IPS-15b (cell line): ENCODE measurements at regions not wholly inside any gene's neighbourhood (a gene's known extent, or its start where the extent isn't known, plus 50 kb on each side); places are given as distances from the start of the nearest gene placed in this dataset.
"Not testable (repeated sequence)": the region's sequence is repeated elsewhere in the genome, so short reads cannot be mapped to it uniquely, and the experiment has no call there.

Source experiments
- H3K27me3 ChIP-seq: one replicate; pipeline ENCODE4 v1.6.1; 2013; ENCODE audit warnings: low read length; ENCODE audit not compliant: control insufficient read depth, insufficient read depth
- H3K36me3 ChIP-seq: one replicate; pipeline ENCODE4 v1.6.1; 2013; ENCODE audit warnings: low read length; ENCODE audit not compliant: control insufficient read depth, insufficient read depth
- H3K4me1 ChIP-seq: one replicate; pipeline ENCODE4 v1.6.1; 2013; ENCODE audit warnings: mild to moderate bottlenecking, low read length; ENCODE audit not compliant: control insufficient read depth, insufficient read depth
- H3K4me3 ChIP-seq: one replicate; pipeline ENCODE4 v1.5.1; 2013; ENCODE audit warnings: low read depth, low read length
- H3K9ac ChIP-seq: one replicate; pipeline ENCODE4 v1.6.1; 2013; ENCODE audit warnings: low read depth, mild to moderate bottlenecking, low read length
- H3K9me3 ChIP-seq: one replicate; pipeline ENCODE4 v1.6.1; 2013; ENCODE audit warnings: mild to moderate bottlenecking, low read length; ENCODE audit not compliant: control insufficient read depth, insufficient read depth

DNA sequence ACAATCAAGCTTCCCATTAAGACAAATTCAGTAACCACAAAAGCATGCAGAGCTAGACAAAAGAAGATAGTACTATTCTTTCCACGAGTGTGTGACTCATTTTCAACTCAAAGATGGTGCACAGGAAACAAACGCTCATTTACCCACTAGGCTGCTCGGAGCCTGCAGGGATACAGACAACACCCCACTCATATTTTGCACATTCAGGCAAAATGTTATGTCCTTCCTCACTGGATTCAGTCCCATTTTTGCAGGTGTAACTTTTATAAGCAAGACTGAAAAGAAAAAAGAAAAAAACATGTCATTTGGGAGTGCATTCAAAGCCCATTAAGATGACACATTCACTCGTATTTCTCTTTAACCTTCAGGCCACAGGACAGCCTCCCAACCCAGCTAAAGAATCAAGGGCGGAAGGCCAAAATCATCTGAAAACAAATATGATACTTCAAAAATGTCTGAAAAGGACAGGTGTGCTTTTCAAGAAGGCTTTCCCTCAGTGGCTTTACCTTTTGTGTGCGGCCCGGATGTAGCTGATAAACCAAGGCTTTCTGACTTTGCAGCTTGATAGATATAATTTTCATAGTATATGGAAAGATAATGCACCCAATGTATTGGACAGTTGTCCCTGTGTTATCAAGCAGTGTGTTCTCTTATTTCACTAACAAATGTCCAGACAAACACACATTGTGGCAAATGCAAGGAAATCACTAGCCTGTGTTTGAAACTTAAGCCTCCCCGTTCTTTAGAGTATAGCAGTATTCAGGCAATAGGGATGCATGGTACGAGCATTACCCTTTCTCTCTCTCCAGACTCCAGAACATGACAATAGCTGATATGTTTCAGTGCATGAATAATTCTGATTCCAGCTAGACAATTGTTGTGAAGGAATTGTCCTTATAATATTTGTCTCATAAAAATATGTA lies 147.8 kb upstream of the KRR1 start:
- H3K9me3 ChIP-seq = no peaks in the 10 kb centered on the region
- H3K36me3 ChIP-seq = no peaks in the 10 kb centered on the region
- no peak overlapping the region for H3K4me3 ChIP-seq
- no peaks in the 10 kb centered on the region for H3K27me3 ChIP-seq
- no peaks in the 10 kb centered on the region for H3K4me1 ChIP-seq
- no peak overlapping the region for H3K9ac ChIP-seq

DNA sequence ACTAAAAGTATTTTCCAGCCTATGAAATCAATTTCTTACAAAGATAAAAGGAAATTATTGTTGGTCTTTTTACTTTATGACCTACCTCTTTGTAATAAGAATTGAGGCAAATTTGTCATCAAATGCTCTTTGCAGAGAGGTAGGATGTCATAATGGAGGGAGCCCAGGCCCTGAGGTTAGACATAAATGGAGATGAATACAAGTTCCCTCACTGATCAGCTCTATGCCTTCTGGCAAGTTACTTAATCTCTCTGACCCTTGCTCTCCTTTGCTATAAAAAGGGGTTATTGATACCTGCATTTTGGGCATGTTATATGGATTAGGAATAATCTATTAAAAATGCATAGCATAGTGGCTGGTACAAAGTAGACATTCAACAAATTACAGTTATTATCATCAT lies 146.9 kb upstream of the KRR1 start:
- Histone ChIP-seq H3K9me3 (no peaks in the 10 kb centered on the region), H3K9ac (no peak overlapping the region), H3K27me3 (no peaks in the 10 kb centered on the region), H3K4me3 (no peak overlapping the region), H3K4me1 (no peaks in the 10 kb centered on the region), H3K36me3 (no peaks in the 10 kb centered on the region)

DNA sequence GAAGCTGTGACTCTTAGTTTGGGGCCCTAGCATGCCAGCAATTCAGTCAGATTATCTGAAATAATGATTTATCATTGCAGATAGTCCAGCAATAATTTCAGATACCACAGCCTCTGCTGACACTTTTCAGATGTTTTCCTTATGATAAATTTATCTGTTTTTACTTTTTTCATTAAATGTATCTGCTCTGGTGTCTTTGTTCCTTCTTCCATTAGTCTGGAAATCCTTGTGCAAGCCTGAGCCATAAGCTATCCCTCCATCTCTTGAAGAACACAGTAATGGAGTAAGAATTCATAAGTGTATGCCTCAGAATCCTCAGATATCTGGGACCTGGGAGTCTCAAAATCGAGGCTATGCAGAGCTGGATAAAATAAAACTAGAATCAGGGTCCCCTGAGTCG lies 146.4 kb upstream of the KRR1 start:
- H3K4me3 ChIP-seq = no peak overlapping the region
- no peaks in the 10 kb centered on the region for H3K9me3 ChIP-seq
- no peaks in the 10 kb centered on the region for H3K27me3 ChIP-seq
- H3K4me1 ChIP-seq = no peaks in the 10 kb centered on the region
- H3K36me3 ChIP-seq = no peaks in the 10 kb centered on the region
- H3K9ac ChIP-seq = no peak overlapping the region

DNA sequence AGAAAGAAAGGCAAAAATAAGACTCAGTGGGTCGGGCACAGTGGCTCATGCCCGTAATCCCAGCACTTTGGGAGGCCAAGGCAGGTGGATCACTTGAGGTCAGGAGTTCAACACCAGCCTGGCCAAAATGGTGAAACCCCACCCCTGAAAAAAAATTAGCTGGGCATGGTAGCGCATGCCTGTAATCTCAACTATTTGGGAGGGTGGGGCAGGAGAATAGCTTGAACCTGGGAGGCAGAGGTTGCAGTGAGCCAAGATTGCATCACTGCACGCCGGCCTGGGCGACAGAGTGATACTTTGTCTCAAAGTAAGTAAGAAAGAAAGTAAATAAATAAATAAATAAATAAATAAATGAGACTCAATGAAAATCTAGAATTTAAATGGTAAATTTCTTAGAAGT lies 145.9 kb upstream of the KRR1 start:
- H3K4me1 ChIP-seq, H3K4me3 ChIP-seq, H3K9ac ChIP-seq, H3K27me3 ChIP-seq, H3K36me3 ChIP-seq, H3K9me3 ChIP-seq: not testable (repeated sequence)

DNA sequence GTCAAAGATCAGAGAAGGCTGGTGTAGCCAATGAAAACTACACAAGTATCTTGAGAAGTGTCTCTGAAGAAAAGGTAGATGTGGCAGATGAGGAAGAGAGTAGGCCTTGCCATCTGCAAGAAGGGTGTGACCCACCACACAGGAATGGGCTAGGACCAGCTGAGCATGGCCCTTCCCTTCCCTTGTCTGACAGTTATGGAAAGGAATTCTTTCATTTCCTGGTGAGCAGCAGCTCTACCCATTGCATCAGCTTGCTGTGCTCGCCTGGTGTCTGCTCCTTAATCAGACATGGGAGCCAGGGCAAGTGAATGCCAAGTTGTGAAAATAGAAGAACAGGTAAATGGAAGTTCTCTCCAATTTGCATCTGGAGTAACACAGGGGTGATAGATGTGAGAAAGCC lies 145.2 kb upstream of the KRR1 start:
- no peak overlapping the region for H3K4me3 ChIP-seq
- H3K9ac ChIP-seq = no peak overlapping the region
- no peaks in the 10 kb centered on the region for H3K27me3 ChIP-seq
- H3K36me3 ChIP-seq = no peaks in the 10 kb centered on the region
- H3K9me3 ChIP-seq = no peaks in the 10 kb centered on the region
- no peaks in the 10 kb centered on the region for H3K4me1 ChIP-seq

DNA sequence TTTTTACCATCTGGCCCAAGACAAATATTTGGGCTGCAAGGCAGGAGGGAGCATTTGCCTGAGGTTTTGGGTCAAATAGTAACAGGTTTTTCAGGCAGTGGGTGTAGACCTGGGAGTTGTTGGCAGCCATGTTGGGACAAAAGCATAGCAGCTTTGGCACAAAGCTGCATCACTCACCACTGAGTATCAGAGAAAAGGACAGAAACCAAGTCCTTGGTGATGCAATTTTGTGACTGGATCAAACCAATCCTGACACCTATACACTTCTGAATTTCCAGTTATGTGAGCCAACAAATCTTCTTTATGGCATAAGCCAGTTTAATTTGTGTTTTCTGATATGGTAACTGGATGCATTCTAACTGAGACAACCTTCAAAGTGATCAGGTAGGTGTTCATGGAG lies 144.8 kb upstream of the KRR1 start:
- Histone ChIP-seq H3K36me3 (no peaks in the 10 kb centered on the region), H3K4me3 (no peak overlapping the region), H3K27me3 (no peaks in the 10 kb centered on the region), H3K9me3 (no peaks in the 10 kb centered on the region), H3K9ac (no peak overlapping the region), H3K4me1 (peaks cover 2% of the 10 kb centered on the region)

DNA sequence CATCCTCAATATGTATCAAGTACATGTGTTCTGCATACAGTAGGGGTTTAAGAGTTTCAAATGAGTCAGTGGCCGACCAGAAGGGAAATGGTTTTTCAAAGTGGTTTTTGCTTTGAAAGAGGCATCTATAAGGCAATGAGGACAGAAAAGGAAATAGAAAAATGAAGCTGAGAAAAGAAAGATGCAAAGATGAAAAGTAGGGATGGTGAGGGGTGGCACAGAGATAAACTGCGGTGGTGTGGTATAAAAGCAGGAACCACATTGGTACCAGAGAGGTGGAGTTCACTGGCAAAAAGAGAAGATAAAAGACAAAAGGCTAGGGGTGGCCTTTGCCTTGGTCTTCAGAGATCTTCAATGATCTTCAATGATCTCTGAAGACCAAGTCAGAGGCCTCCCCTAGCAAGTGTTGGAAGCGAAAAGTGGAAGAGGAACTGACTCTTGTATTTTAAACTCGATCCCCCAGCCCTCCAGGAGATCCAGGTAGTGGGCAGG lies 144.0 kb upstream of the KRR1 start:
- peaks cover 3% of the 10 kb centered on the region for H3K4me1 ChIP-seq
- no peak overlapping the region for H3K9ac ChIP-seq
- no peaks in the 10 kb centered on the region for H3K36me3 ChIP-seq
- H3K4me3 ChIP-seq = no peak overlapping the region
- no peaks in the 10 kb centered on the region for H3K27me3 ChIP-seq
- no peaks in the 10 kb centered on the region for H3K9me3 ChIP-seq

DNA sequence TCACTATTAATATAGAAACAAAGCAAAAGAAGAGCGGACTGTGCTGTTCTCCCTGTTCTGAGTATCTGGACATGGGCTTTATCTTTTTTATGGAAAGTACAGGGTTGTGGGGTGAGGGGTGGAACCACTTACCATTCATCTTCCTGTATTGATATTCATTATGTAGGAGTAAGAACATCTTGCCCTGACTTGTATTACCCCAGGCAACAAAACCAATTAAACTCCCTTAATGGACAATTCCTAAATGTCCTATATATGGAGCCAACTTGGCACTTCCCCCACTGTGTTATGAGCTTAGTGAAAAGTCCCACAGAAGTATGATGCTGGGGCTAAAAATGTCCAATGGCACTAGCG lies 139.9 kb upstream of the KRR1 start:
- no peak overlapping the region for H3K9ac ChIP-seq

DNA sequence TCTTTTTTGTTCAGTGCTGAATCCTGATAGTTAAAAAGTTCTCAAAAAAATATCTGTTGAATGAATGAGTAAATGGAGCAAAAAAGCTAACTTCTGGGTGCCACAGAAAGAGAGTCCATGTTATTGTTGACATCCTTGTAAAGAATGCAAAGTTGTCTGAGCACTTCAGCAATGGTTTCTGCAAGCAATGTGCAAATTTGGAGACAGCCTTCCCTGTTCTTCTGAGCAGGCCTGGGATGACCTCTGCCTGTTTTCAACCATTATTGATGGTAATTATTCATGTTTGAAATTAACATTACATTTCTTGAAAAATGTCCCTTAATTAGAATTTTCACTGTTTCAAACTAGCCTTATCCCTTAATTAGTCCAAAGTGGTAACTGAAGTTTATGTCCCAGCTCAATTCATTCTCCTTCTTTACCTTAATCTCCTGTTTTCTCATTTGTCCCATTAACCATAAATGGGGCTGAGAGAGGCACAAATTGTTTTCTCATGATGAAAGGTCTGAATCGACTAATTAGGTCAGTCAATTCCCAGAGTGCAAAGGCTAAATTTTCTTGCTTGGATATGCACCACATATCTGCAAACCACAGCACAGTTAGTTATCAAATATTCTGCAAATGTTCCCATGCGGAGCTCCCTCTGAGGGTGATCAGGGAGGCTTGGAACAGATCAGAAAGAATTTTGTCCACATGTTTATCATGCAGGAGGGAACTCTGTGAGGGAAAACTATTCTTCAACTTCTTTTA lies 139.4 kb upstream of the KRR1 start:
- no peaks in the 10 kb centered on the region for H3K36me3 ChIP-seq
- no peak overlapping the region for H3K4me3 ChIP-seq
- no peak overlapping the region for H3K9ac ChIP-seq
- H3K4me1 ChIP-seq = peaks cover 3% of the 10 kb centered on the region
- no peaks in the 10 kb centered on the region for H3K27me3 ChIP-seq
- no peaks in the 10 kb centered on the region for H3K9me3 ChIP-seq

More for the DNA sequence above, 139.9 kb upstream of the KRR1 start:
- H3K9me3 ChIP-seq = no peaks in the 10 kb centered on the region
- no peaks in the 10 kb centered on the region for H3K27me3 ChIP-seq
- H3K4me1 ChIP-seq = peaks cover 3% of the 10 kb centered on the region
- H3K4me3 ChIP-seq = no peak overlapping the region
- no peaks in the 10 kb centered on the region for H3K36me3 ChIP-seq

DNA sequence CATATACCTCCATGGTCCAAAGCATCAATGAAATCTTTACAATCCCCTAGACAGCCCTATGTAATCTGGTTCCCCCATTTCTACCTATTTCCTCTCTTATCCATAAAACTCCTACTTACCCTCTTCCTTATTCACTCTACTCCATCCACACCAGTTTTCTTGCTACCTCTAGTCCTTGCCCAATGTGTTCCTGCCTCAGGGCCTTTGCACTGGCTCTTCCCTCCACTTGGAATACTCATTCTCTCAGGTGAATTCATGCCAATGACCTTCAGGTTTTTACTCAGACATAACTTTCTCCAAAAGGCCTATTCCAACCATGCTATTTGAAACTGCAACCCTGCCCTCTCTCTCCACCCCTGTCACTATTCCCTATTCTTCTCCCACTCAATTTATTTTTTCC lies 138.7 kb upstream of the KRR1 start:
- no peak overlapping the region for H3K9ac ChIP-seq
- H3K9me3 ChIP-seq = no peaks in the 10 kb centered on the region
- H3K36me3 ChIP-seq = no peaks in the 10 kb centered on the region
- no peaks in the 10 kb centered on the region for H3K27me3 ChIP-seq
- no peak overlapping the region for H3K4me3 ChIP-seq
- H3K4me1 ChIP-seq = peaks cover 3% of the 10 kb centered on the region

DNA sequence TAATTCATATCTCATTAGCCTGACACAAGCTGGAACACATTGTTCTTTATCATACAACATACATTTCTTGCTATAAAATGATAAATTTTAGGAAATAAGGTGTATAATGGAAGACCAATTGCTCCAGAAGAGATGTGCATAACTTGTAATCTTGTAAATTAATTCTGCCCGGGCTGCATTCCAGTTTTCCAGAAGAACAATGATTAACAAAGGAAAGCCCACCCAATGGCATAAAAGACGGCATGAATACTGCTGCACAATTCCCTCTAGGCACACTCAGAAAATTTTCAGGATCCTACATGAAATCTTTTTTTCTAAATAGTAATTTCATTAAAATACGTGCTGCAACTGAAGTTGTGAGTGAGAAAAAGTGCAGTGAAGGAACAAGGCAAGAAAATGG lies 137.4 kb upstream of the KRR1 start:
- peaks cover 3% of the 10 kb centered on the region for H3K4me1 ChIP-seq
- H3K9me3 ChIP-seq = no peaks in the 10 kb centered on the region
- H3K9ac ChIP-seq = no peak overlapping the region
- no peak overlapping the region for H3K4me3 ChIP-seq
- H3K36me3 ChIP-seq = no peaks in the 10 kb centered on the region
- no peaks in the 10 kb centered on the region for H3K27me3 ChIP-seq
